Brain pericyte (primary cell): ENCODE measurements at regions not wholly inside any gene's neighbourhood (a gene's known extent, or its start where the extent isn't known, plus 50 kb on each side); places are given as distances from the start of the nearest gene placed in this dataset.

Source experiments
- DNase-seq: peaks from one replicate; pipeline ENCODE4 v3.0.0-alpha.2; 2012; ENCODE audit warnings: low read depth, low spot score

DNA sequence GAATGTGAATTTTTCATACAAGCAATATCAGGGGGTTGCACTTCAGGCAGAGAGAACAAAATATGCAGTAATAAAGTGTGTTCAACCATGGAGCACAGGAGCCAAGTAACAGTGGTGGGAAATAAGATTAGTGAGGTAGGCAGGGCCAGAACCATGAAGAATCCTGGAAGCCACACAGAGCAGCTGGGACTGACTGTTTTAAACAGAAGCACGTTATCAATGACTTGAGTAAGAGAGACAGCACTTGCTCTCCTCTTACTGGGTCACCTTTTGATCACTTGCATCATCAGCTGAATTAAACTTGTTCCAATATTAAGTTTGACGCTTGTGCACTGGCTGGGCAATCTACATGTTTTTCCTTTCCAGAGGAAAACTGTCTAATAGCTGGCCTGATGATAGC lies 238.5 kb downstream of the TBX18 start:
- DNase-seq, result no peak

DNA sequence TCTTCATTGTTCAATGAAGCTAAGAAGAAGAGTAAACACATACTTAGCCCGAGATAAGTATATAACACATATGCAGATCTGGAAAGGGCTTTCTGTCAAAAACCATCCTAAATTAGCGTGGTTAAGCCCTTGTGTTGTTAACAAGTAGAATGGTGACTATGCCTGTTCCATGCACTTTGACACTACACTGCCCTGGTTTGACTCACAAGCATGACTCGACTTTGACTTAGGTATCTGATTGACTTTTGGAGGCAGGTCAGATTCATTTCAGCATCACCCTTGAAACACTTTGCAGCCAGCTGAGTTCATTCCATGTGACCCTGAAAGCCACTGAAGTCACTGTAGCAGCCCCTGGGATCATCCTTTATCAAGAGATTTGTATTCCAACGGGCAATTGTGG lies 239.8 kb downstream of the TBX18 start:
- DNase-seq, result no peak

DNA sequence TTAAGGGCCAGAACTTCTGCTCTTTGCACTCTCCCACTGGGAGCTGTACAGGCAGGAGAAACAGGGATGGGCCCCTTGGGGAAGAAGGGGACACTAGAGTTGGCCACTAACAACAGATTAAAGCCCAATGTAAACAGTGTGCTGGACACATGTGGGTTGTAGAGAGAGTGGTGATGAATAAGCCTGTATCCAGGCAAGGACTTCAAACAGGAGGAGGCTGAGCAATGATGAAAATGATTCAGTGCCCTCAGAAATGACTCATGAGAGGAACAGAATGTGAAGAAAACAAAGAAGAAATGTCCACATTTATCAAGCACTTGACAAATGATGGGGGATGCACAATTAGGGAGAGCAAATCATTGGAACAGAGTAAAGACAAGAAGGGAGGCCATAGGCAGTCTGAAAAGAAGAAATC lies 242.3 kb downstream of the TBX18 start:
- peak; percentile 62 for DNase-seq

DNA sequence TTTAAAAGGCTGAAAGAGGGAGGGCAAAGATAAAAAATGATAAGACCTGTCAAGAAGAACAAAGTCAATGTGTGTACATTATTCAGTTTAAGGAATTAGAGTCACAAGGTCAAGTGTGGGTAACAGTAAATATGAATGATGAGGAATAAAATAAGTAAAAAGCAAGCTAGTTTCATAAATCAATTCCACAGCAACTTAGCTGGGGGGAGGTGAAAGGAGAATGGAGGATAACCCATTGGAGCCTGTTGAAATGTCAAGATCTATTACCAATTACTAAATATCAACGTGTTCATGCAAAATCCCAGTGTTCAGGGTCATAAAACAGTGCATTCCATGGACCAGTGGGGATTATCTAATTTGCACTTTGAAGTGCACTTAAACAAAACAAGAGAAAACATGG lies 242.9 kb downstream of the TBX18 start:
- DNase-seq, result no peak

DNA sequence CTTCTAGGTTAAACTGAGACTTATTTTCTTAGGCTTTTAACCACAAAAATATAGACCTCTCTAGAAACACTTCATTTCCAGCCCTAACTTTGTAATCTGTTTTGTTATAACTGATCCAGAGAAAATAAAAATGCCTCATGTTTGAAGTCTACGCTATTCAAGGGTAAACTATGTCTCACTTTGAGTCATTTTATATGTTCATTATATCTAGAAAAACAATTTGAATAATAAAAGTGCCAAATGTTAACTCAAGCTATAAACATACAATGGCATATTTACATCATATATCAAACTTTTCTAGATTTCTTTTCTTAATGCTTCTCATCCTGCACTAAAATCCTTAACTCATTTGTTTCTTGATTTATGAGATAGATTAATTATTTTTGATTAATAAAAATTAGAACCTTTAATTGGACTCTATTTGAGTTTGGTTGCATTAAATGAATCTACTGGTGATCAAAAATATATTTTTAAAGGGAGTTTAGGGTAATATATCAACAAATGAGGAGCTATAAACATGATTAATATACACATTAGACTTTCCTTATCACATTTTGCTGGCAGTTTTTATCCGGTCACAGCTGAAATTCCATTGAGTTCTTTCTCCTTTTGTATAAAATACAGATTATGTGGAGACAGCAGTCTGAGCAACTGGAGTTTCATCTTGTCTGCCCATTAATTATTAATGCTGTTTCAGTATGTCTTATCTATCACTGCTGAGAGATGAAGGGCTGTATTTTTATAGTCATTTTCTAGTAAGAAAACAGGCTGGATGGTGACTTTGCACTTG lies 246.5 kb downstream of the TBX18 start:
- DNase-seq, result no peak

DNA sequence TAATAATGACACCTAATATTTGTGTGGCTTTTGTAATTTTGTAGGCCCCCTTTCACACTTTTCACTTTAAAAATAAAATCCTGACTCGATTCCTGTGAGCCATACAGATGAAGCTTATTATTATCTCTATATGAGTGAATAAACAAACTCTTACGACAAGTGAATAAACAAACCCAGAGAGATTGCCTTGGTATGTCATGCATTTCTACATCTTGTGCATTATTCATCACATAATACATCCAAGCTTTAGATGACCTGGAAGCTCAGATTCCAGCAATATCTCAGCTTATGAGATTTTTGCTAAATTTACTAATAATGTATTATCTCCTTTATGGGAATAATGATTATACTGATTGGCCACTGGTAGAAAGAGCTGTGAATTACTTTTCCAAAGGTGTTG lies 248.2 kb downstream of the TBX18 start:
- DNase-seq, result no peak

DNA sequence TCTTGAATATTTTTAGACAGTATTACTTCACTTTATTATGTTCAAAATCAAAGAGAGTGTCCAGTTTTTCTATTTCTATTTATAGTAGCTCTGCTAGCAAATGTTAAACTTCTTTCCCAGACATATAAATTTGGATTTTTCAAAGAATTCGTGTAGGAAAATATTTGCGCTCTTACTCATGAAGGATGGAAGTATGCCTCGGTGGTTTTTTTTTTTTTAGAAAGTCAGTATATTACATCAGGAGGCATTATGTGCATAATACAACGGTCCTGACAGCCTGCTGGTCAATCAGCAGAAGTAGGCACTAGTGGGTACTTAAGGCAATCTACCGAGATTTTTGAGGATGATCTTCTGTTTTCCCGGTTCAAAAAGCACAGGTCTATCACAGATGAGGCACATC lies 249.3 kb downstream of the TBX18 start:
- no peak for DNase-seq

DNA sequence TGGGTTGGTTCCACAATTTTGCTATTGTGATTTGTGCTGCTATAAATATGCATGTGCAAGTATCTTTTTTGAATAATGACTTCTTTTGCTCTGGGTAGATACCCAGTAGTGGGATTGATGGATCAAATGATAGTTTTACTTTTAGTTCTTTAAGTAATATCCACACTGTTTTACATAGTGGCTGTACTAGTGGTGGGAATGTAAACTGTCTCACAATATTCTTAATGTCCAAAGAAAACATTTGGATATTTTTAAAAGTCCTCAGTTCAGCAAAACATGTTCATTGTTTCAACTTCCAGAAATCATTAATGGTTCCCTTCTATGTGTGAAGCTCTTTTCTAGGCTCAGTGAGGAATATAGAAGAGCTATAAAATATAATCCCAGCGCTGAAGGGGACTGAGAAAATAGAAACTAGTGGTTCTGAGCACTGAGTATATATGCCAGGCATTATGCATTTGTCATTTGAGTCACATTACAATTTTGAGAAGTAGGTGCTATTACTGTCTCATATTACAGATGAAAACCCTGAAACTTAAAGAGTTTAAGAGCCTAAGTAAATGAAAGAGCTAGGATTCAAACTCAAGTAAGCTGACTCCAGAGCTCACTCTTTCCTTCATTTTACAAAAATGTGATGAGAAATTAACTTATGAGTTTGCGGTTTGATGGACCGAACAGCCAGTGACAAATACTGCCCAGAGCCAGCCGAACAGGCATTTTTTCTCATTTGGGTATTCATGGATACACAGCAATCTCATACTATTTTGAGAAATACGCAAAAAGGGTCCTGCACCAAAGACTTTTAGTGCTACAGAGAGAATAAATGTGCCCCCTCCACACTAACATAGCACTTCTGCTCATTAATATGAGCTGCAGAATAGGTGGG lies 250.1 kb downstream of the TBX18 start:
- DNase-seq, result no peak

DNA sequence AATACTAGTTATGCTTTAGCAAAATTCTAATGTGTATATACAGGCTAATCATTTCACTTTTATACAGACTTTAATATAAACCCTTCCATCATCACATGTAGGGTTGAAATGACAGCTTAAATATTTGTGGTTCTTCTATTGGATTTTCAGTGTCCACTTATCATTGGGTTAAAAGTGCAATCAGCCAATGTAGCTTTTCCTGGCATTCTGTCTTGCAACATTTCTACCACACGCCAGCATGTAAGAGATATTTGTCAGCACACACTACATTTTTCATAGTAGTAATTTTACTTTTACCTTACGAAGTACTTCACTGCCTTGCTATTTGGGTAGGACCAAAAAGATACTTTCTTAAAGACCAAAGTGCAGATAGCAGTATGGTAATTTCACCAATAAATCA lies 252.0 kb downstream of the TBX18 start:
- DNase-seq, result no peak

DNA sequence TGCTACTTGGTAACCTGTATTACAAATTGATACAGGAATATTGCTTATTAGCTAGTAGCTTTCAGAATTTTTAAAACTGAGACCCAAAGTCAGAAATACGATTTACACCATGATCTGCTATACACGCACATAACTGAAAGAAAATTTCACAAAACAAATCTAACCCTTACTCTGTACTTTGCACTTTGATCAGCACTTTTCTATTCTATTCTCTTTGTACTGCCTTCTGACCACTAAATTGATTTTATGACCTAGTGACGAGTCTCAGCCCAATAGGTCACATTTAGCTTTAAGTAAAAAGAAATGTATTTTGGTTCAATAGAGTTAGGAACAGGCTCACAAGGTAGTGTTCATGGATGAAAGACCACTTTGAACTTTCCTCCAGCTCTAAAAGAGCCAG lies 252.5 kb downstream of the TBX18 start:
- DNase-seq, result no peak

DNA sequence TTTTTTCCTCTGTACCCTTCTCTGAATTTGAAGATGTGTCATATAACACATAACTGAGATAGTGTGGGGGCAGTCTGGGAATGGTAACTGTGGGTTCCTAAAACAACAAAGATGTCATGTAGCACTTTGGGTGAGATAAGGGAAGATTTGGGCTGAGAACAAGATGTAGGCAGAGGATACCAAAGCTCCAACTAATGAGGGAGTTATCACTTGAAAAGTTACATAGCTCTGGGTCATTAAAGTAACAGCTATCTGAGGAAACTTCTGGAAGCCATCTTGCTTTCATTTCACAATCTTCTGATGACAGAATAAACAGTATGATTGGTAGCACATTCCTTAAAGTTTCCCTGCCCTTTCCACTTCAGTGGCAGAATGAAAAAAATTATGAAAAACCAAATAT lies 255.4 kb downstream of the TBX18 start:
- no peak for DNase-seq

DNA sequence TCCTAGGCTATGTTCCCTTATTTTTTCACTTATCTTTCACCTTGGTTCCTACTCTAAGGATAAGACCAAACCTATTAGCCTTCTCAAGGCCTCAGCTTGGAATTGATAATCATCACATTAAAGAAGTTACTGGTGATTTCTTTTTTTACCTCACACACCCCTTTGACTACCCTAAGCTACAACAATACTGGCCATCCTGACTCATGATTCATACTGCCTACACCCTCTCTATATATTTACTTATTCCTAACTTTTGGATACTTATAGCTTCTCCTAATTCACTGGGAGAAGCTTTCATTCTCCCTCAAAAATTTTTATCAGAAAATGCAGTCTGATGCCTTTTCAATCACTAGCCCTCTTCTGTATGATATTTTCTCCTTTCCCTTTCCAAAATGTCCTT lies 256.1 kb downstream of the TBX18 start:
- no peak for DNase-seq

DNA sequence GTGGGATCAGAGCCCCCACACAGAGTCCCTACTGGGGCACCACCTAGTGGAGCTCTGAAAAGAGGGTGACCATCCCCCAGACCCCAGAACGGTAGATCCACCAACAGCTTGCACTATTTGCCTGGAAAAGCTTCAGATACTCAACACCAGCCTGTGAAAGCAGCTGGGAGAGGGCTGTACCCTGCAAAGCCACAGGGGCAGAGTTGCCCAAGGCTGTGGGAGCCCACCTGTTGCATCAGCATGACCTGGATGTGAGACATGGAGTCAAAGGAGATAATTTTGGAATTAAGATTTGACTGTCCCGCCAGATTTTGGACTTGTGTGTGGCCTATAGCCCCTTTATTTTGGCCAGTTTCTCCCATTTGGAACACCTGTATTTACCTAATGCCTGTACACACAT lies 260.4 kb downstream of the TBX18 start:
- DNase-seq, result no peak

DNA sequence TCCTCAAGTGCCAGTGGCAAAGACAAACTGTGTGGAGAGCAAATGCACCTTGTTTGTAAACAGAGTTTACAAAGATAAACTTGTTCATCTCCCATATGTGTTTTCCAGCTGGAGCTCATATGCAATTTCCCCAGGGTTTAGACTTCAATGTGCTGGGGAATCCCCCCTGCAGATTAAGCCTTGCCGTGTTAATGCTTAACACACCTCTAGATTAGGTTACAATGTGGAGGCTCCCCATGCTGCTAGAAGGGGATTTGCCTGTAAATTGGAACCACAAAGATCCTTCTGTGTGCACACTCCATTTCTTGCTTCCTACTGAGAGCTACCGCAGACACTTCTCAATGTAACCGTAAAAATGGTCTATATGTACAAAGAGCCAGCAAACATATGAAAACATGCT lies 263.1 kb downstream of the TBX18 start:
- DNase-seq, result no peak

DNA sequence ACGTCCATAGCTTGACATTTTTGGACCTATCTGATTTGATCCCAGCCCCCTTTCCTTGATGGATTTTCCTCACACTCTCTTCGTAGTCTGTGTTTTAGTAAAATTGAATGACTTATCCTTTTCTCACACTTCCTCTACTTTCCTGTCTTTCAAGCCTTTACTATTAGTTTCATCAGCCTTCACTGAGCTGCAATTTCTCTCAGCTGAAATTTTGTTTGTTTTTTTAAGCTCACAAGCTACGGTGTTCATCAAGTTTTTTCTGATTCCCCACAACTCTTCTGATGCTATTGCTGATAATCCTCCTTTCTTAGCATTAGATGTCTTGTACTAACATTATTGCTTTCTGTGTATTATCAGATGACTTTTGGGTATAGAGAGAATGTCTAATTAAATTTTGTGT lies 263.7 kb downstream of the TBX18 start:
- DNase-seq, result no peak

DNA sequence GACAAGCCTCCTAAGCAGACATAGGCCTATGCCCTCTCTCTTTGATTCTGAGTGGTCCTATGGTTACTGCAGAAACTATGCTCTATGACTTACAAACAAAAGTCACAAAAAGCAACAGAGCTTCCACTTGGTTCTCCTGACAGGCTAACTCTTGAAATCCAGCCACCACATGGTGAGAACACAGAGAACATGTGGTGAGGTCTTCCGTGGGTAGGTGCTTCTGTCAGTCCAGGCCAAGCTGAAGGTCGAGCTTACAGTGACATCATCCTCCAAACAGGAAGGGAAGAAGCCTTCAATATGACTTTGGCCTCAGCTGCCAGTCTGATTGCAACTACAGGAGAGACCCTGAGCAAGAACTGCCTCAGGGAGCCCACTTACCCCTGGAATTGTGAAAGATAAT lies 265.5 kb downstream of the TBX18 start:
- no peak for DNase-seq

DNA sequence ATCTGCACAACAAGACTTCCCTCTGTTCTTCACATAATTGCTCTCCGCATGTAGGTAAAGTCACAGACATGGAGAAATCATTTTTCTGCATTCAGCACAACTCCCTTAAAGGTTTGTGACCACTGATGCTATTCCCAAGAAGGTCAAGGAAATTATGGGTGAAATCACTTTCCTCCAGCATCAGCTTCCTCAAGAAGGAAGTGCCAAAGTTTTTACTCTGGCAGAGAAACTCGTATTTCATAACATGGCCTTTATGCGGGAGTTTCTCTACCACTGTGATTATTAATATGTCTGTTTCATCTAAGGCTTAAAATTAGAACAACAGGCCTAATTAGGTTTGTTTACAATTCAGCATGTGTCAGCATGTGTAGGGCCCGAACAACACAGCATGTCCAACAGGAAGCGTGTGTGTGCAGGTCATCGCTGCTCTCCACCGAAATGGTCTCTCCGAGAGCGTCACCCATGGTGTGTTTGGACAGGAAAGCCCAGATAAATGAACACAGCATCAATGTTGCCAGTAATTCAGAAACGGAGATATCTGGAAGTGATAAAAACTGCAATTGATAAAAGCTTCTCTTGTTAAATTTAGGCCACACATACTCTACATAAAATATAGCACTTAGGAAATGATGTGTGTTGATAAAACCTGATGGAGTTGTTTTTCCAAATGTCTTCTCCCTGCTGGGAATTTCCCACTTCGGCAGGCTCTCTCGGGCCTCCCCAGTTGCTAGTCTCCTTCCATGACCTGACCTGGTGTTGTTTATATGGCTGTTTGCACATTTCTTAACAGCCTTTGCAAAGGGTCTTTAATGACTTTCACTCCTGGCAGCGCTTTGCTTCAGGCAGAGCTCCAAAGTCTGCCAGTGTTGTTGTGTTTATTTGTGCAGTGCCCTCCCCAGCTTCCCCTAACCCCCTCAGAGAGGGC lies 265.1 kb upstream of the CEP162 start:
- peak; percentile 20 for DNase-seq

DNA sequence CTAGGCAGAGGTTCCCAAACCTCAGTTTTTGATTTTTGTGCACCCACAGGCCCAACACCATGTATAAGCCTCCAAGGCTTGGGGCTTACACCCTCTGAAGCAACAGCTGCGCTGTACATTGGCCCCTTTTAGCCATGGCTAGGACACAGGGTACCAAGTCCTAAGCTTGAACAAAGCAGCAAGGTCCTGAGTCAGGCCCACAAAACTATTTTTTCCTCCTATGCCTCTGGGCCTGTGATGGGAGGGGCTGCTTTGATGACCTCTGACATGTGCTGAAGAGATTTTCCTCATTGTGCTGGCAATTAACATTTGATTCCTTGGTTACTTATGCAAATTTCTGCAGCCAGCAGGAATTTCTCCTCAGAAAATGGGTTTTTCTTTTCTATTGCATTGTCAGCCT lies 262.2 kb upstream of the CEP162 start:
- DNase-seq, result no peak

DNA sequence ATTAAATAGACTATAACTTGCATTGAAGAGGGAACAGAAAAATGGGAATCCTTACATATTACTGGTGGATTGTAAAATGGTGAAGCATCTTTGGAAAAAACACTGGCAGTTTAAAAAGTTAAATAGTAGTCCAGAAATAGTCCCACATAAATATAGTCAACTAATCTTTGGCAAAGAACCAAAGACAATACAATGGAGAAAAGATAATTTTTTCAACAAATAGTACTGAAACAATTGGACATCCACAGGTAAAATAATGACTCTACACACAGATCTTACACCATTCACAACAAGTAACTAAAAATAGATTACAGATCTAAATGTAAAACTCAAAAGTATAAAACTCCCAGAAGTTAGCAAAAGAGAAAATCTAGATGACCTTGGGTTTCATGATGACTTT lies 259.1 kb upstream of the CEP162 start:
- DNase-seq, result no peak

DNA sequence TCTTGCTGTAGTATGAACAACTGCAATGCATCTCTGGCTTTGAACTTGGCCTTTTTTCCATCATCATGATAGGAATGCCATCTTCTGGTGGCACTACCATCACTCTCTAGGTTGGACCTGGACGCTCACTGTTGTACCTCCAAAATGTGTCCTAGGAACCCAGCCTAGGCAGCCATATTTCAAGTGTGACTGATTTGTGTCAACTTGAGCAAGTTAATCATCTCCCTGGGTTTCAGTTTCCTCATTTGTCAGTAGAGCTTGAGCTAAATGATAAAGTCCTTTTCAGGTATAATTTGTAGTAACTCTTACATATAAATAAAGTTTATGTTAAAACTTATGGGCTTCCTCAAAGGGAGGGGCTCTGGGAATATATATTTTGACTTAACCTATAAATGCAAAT lies 241.7 kb upstream of the CEP162 start:
- DNase-seq, result no peak

DNA sequence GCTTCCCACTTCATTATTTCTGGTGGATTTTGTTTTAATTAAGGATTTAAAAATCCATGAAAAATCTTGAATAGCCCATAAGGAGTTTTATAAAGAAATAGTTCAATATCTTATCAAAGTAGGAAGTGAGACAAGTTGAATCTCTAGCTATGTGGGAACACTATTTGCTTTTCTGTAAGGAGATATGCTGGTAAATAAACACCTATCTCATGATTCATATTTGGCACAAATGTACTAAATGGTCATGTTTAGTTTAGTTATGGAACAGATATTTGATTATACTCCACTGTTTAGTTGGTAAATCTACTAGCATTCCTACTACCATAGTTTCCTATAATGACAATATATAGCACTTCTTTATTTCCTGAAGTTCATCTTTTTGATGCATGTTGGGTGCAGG lies 239.9 kb upstream of the CEP162 start:
- no peak for DNase-seq

DNA sequence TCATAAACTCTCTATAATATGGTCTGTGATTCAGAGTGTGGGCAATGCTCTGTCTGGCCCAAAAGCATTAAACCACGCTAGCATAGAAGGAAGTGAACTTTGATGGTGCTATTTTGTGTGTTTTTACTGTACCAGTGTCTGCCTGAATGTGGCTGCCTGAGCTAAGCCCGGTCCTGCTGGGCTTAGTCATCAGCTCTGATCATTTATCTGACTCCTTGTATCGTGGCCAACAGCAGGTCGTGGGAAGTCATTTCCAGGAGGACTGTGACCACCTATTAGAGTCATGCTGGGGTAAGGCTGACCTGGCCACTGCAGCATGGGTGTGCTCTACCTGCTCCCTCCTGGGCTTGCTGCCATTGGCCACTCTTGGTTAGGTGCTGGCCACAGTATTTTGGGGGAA lies 239.1 kb upstream of the CEP162 start:
- peak; percentile 24 for DNase-seq
